ENCODE measurements at regions not wholly inside any gene's neighbourhood (a gene's known extent, or its start where the extent isn't known, plus 50 kb on each side); places are given as distances from the start of the nearest gene placed in this dataset.
A peak's percentile ranks its signal among the peaks of the same experiment; 100 is the strongest.
"Not testable (repeated sequence)": the region's sequence is repeated elsewhere in the genome, so short reads cannot be mapped to it uniquely, and the experiment has no call there.

- no peak for DNase-seq
Measured at GRCh38 chr1:168825820-168826219, 96.8 kb upstream of the DPT start.

- DNase-seq, result no peak
Measured at GRCh38 chr1:168826269-168826668, 97.3 kb upstream of the DPT start.

- no peak for DNase-seq
Measured at GRCh38 chr1:168827557-168827956, 98.6 kb upstream of the DPT start.

GRCh38 chr1:168829876-168830275 is 100.9 kb upstream of the DPT start:
- no peak for DNase-seq

DNA sequence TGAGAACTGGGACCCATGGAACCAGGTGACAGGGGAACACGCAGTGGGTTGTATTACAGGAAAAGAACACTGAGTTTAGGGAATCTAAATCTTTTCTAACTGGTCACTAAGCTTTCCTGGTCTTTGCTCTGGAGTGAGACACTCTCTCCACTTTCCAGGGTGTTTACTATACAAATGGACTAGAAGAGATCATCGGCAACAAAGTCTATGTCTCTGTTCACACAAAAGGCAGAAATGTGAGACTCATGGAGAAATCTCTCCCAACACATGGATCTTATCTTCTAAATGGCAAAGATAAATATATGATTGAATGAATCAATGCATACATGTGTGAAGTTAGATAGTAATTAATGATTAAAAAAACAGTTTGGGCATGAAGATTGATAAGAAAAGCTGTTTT is 101.6 kb upstream of the DPT start:
- no peak for DNase-seq

- DNase-seq, result no peak
Measured at GRCh38 chr1:168832661-168833060, 103.7 kb upstream of the DPT start.

- no peak for DNase-seq
Measured at GRCh38 chr1:168833362-168833761, 104.4 kb upstream of the DPT start.

GRCh38 chr1:168833801-168834224 is 104.8 kb upstream of the DPT start:
- no peak for DNase-seq

DNA sequence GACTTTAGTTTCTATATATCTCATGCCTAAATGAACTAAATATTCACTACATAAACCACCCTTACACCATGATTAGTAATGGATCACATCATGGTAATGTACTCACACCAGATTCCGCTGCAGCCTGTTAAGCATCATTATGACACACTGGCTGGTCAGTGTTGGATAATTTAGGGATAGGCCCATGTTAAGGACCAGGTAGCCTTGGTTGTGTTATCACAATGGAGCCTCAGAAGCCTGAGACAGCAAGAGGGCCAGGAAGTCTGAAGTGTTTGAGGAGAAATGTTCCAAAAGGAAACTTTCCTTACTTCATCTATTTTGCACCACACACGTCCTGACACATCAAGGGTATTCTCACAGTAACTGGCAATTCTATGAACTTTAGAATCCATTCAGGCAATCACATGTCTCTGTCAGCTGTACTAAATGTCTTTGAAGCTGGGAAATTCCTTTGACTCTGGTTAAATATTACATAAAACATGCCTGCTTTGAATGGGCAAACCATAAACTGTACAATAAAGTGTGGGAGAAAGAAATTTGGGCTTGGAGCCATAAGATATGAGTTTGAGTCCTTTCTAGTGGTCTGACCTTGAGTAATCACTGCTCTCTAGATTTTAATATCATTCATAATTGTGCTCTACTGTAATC is 105.3 kb upstream of the DPT start:
- DNase-seq, result no peak

GRCh38 chr1:168835176-168835575 is 106.2 kb upstream of the DPT start:
- DNase-seq, result no peak

- DNase-seq, result no peak
Measured at GRCh38 chr1:168835791-168836190, 106.8 kb upstream of the DPT start.

DNA sequence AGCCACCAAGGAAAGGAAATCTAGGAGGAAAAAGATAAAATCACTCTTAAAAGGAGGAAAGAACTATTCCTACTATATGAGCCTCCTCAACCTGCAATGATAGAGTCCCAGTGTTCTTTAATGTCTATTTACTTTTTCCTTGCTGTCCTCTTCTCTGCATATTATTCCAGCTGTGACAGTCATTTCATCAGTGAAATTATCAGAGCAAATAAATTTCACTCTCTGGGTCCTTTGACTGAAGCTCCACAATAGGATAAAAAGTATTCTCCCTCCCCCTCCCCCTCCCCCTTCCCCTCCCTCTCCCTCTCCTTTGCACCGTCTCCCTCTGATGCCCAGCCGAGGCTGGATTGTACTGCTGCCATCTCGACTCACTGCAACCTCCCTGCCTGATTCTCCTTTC is 107.5 kb upstream of the DPT start:
- DNase-seq, result no peak

GRCh38 chr1:168837230-168837629 is 108.2 kb upstream of the DPT start:
- not testable (repeated sequence) for DNase-seq

- DNase-seq, result no peak
Measured at GRCh38 chr1:168842306-168842705, 113.3 kb upstream of the DPT start.

- no peak for DNase-seq
Measured at GRCh38 chr1:168842916-168843315, 113.9 kb upstream of the DPT start.

GRCh38 chr1:168843401-168843800 is 114.4 kb upstream of the DPT start:
- no peak for DNase-seq

DNA sequence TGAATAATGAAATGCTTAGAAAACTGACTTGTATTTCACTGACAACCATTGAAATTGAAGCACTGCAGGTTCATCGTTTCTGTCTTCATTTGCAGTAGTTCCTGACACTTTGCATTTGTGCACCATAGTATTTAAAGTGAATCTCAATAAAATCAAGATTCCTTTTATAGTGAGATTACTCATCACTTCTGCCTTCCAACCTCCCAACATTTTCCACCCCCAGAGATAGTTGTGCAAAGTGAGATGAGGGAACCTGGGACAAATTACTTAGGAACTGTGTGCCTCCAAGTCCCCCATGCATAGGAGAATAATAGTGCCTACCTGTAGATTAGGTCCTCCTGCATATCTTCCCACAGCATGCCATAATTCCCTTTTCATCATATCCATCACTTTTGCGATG is 114.9 kb upstream of the DPT start:
- DNase-seq, result no peak

DNA sequence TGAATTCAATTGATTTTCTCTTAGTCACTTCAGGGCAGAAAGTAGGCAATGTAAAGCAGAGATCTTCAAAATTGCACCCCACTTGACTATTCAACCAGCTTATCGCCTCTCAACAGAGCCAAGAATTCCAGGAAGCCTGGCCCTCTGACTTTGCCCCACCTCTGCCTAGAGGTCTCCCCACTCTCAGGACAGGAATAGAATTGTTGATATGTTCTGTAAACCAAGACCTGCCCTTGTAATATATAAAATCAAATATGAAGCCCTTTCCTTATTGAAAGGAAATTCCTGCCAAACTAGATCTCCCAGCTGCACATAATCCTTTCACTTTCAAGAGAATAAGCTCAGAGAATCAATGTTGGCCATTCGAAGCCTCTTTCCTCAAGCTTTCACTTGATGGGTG is 116.1 kb upstream of the DPT start:
- DNase-seq, result no peak

GRCh38 chr1:168848051-168848450 is 119.0 kb upstream of the DPT start:
- DNase-seq, result peak in 3 of 56 donors; percentile 1 to 12 (median 12)

DNA sequence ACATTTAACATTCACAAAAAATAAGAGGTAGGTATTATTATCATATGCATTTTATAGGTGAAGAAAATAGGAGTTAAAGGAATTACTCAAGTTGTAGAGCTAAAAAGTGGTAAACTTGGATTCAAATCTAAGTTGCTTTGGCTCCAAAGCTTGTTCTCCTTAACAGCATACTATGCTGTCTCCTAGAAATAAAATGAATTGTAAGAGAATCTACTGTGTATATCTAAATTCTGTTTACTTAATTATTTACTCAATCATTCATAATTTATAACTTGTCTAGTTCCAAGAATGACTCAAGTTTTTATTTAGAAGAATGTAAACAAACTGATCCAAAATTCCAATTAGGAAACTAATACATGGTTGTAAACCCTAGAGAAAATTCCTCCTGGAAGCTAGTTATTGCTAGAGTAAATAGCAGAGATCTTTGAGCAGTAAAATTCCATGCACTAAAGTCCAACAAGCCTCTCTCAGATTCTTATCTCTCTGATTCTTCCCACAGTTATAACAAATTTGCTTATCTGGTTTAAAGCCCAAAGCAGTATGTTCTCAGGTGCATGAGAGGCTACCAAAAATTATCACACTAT is 132.5 kb upstream of the DPT start:
- DNase-seq, result no peak

- DNase-seq, result no peak
Measured at GRCh38 chr1:168863772-168864171, 134.8 kb upstream of the DPT start.

DNA sequence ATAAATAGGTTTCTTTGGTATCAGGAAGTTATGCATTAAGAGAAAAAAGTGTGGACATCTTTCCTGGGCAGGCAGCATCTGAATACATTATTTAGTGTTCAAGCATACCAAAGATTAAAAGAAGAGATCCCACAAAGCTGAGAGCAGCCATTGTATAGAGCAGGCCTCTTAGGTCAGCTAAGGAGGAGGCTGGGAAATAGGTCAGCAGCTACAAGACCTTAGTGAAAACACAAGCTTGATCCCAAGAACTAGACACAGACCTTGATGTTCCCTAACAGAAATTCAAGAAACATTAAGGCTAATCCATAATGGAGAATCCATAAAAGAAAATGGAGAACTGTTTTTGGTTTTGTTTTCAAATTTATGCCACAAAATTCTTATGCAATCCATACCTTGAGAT is 135.3 kb upstream of the DPT start:
- DNase-seq, result no peak

- no peak for DNase-seq
Measured at GRCh38 chr1:168865850-168866620, 137.0 kb upstream of the DPT start.
